Karpas-422 (cell line): ENCODE measurements at regions not wholly inside any gene's neighbourhood (a gene's known extent, or its start where the extent isn't known, plus 50 kb on each side); places are given as distances from the start of the nearest gene placed in this dataset.

Experiments
- DNase-seq: peaks from one replicate; pipeline ENCODE4 v3.0.0-alpha.2; 2015
- H2AFZ ChIP-seq: fragments of 200-600 bp; sonication (generic); 2 replicates; pipeline ENCODE4 v1.6.1; 2014; ENCODE audit warnings: antibody characterized with exemption, low read length, mixed read lengths
- H3K27ac ChIP-seq: fragments of 200-600 bp; sonication (generic); 2 replicates; pipeline ENCODE4 v1.5.1; 2014; ENCODE audit warnings: mild to moderate bottlenecking, low read length, moderate library complexity
- H3K27me3 ChIP-seq: fragments of 200-600 bp; sonication (generic); 2 replicates; pipeline ENCODE4 v1.6.1; 2014; ENCODE audit warnings: low read length, mixed read lengths
- H3K36me3 ChIP-seq: fragments of 200-600 bp; sonication (generic); 2 replicates; pipeline ENCODE4 v1.6.1; 2014; ENCODE audit warnings: low read length, mixed read lengths; ENCODE audit not compliant: insufficient read depth
- H3K4me1 ChIP-seq: fragments of 200-600 bp; sonication (generic); 2 replicates; pipeline ENCODE4 v1.6.1; 2014; ENCODE audit warnings: mild to moderate bottlenecking, low read length, mixed read lengths
- H3K4me2 ChIP-seq: fragments of 200-600 bp; sonication (generic); 2 replicates; pipeline ENCODE4 v1.6.1; 2014; ENCODE audit warnings: low read length, low read depth, mild to moderate bottlenecking; ENCODE audit not compliant: poor library complexity, severe bottlenecking
- H3K4me3 ChIP-seq: fragments of 200-600 bp; sonication (generic); 2 replicates; pipeline ENCODE4 v1.5.1; 2014; ENCODE audit warnings: mild to moderate bottlenecking, antibody characterized with exemption, low read length, mixed read lengths
- H3K79me2 ChIP-seq: fragments of 200-600 bp; sonication (generic); 2 replicates; pipeline ENCODE4 v1.6.1; 2014; ENCODE audit warnings: mild to moderate bottlenecking, low read length, mixed read lengths
- H3K9ac ChIP-seq: fragments of 200-600 bp; sonication (generic); 2 replicates; pipeline ENCODE4 v1.6.0; 2014; ENCODE audit warnings: low read length
- H3K9me2 ChIP-seq: fragments of 200-600 bp; sonication (generic), shearing (Covaris generic); replicated peaks from 2 replicates; pipeline ENCODE4 v1.6.0; 2014; ENCODE audit warnings: mild to moderate bottlenecking, low read length, moderate library complexity; ENCODE audit not compliant: insufficient read depth
- H3K9me3 ChIP-seq: fragments of 300-700, 200-600 bp; sonication (generic); 2 replicates; pipeline ENCODE4 v1.6.1; 2014; ENCODE audit warnings: low read length, mixed read lengths
- H4K20me1 ChIP-seq: fragments of 200-600 bp; sonication (generic); 2 replicates; pipeline ENCODE4 v1.6.1; 2014; ENCODE audit warnings: mild to moderate bottlenecking, antibody characterized with exemption, low read length, low read depth; ENCODE audit not compliant: insufficient read depth

DNA sequence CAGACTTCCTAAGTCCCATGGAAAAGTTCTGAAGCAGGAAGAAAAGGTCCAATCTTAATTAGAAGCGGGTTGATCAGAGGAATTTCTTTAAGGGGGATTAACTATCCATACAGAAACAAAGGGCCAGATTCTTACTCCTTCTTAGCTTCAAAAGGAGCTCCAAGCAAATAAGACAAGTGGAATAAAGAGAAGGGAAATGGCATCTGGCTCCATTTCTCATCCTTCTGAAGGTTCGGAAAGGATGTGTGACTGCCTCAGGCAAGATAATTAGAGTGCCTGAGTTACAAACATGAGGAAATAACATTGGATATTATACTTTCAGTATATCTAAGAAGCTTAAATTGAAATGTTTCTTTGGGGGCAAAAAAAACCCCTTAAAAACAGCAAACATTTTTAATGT lies 88.1 kb upstream of the ADAMTS19 start:
- Histone ChIP-seq H3K4me3 (no peak overlapping the region), H3K27ac (no peak overlapping the region), H3K27me3 (no peaks in the 10 kb centered on the region), H3K9ac (no peak overlapping the region), H2AFZ (no peak overlapping the region), H3K4me1 (no peaks in the 10 kb centered on the region), H3K9me2 (no peaks in the 10 kb centered on the region), H3K4me2 (no peak overlapping the region), H3K79me2 (no peaks in the 10 kb centered on the region), H3K9me3 (no peaks in the 10 kb centered on the region), H3K36me3 (no peaks in the 10 kb centered on the region), H4K20me1 (no peaks in the 10 kb centered on the region)
- DNase-seq: no peak

DNA sequence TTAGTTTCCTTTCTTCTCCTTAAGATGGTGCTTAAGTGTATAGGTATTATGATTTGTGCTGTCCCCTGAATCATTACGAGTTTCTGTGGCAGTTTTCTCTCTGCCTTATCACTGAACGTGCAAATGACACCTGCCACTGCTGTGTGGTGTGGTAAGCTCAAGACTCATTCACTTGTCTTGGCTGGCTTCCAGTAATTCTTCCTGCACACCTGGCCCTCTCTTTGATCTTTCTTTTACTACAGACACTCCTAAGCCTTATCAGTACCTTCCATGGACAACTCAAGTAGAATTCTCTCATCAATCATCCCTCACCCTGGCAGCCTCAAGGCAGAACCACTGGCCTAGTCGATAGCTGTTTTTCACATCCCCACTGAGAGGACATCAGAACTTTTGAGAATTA lies 82.6 kb upstream of the ADAMTS19 start:
- H3K27me3 ChIP-seq: no peaks in the 10 kb centered on the region
- no peaks in the 10 kb centered on the region for H4K20me1 ChIP-seq
- no peaks in the 10 kb centered on the region for H3K36me3 ChIP-seq
- no peak overlapping the region for H3K27ac ChIP-seq
- H3K4me1 ChIP-seq: no peaks in the 10 kb centered on the region
- H2AFZ ChIP-seq: no peak overlapping the region
- no peak overlapping the region for H3K9ac ChIP-seq
- DNase-seq: no peak
- H3K9me2 ChIP-seq: no peaks in the 10 kb centered on the region
- no peaks in the 10 kb centered on the region for H3K79me2 ChIP-seq
- no peaks in the 10 kb centered on the region for H3K9me3 ChIP-seq
- H3K4me2 ChIP-seq: no peak overlapping the region
- H3K4me3 ChIP-seq: no peak overlapping the region

DNA sequence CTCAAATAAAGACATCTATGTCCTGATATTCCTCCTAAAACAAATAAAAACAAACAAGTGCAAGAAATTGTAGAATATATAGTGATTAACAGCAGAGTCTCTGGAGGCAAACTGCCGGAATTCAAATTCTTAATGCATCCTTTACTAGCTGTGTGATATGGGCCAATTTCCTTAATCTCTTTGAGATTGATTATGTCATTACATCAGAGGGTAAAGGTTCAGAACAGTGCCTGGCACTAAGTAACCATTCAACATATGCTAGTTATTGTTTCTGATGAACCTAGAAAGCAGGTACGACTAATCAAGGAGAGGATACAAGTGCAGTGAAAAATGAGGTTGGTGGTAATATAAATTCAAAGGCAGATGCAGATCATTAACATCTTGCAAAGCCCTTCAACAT lies 81.1 kb upstream of the ADAMTS19 start:
- Histone ChIP-seq H3K9me2 (no peaks in the 10 kb centered on the region), H3K27me3 (no peaks in the 10 kb centered on the region), H3K9ac (no peak overlapping the region), H3K9me3 (no peaks in the 10 kb centered on the region), H2AFZ (no peak overlapping the region), H3K79me2 (no peaks in the 10 kb centered on the region), H3K4me1 (no peaks in the 10 kb centered on the region), H3K27ac (no peak overlapping the region), H3K4me2 (no peak overlapping the region), H3K36me3 (no peaks in the 10 kb centered on the region), H3K4me3 (no peak overlapping the region), H4K20me1 (no peaks in the 10 kb centered on the region)
- DNase-seq: no peak

DNA sequence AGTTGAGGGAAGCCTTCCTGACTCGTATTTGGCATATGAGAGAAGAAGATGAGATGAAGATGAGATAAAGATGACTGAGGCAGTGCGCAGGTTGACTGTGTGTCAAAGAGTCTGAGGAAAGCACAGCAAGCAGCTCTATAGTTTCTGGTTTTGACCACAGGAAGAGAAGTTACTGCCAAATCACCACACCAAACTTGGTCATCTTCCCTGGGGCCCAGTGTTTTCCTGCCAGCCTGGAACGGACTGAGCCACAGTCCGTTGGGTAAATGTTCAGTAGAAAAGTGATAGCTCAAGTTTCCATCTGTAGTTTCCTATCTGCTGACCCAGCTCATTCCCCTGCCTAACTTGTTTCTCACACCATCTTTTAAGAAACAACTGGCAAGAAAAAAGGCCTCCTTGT lies 80.7 kb upstream of the ADAMTS19 start:
- Histone ChIP-seq H2AFZ (no peak overlapping the region), H3K4me3 (no peak overlapping the region), H3K79me2 (no peaks in the 10 kb centered on the region), H3K9me2 (no peaks in the 10 kb centered on the region), H3K9ac (no peak overlapping the region), H3K4me1 (no peaks in the 10 kb centered on the region), H3K27ac (no peak overlapping the region), H3K27me3 (no peaks in the 10 kb centered on the region), H3K9me3 (no peaks in the 10 kb centered on the region), H4K20me1 (no peaks in the 10 kb centered on the region), H3K4me2 (no peak overlapping the region), H3K36me3 (no peaks in the 10 kb centered on the region)
- DNase-seq: no peak

DNA sequence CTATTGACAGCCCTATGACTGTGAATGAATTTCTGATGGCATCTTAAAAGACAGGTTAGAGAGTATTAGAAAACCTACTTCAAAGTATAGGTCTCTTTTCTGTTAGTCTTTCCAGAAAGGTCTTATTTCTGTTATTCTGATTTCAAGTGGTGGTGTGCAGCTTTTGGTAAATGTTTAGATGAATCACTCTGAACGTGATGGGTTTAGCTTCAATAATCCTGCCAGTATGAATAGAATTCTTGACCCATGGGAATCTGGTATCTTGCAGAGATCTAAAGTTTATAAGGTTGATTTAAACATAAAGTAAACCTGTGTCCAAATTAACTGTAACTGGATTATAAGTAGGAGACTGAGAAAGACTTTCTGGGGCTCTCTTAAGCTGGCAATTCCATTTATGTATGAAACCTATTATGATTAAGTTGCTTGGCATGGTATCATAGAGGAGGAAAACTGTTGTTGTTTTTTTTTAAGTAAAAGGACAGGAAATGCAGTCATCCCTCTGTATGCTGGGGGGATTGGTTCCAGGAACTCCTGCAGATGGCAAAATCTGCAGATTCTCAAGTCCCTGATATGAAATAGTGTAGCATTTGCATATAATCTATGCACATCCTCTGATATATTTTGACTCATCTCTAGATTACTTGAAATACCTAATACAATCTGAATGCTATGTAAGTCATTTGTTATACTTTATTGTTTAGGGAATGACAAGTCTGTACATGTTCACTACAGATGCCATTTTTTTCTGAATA lies 77.0 kb upstream of the ADAMTS19 start:
- no peaks in the 10 kb centered on the region for H3K36me3 ChIP-seq

DNA sequence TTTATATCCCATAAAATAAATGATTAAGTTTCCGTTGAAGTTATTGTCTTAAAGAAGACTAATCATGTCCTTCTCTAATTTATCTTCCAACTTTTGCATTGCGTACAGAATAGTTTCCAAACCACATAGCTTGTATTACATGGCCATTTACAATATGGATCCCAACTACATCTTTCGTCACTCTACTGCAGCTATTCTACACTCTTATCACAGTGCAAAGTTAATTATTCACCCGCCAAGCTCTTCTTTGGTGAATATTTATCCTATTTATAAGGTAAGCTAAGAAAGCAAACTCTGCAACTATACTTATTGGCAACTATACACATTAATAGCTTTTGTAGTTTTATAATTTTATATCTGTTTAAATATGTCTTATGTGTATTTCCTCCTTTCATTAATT lies 75.9 kb upstream of the ADAMTS19 start:
- Histone ChIP-seq H3K36me3 (no peaks in the 10 kb centered on the region), H3K27me3 (no peaks in the 10 kb centered on the region), H3K79me2 (no peaks in the 10 kb centered on the region), H2AFZ (no peak overlapping the region), H3K4me1 (no peaks in the 10 kb centered on the region), H3K9me2 (no peaks in the 10 kb centered on the region), H3K9me3 (no peaks in the 10 kb centered on the region), H3K4me2 (no peak overlapping the region), H3K27ac (no peak overlapping the region), H3K4me3 (no peak overlapping the region), H4K20me1 (no peaks in the 10 kb centered on the region), H3K9ac (no peak overlapping the region)
- no peak for DNase-seq

More for the DNA sequence above, 77.0 kb upstream of the ADAMTS19 start:
- H3K9ac ChIP-seq: no peak overlapping the region
- no peaks in the 10 kb centered on the region for H3K27me3 ChIP-seq
- no peak overlapping the region for H3K27ac ChIP-seq
- H3K4me3 ChIP-seq: no peak overlapping the region
- no peaks in the 10 kb centered on the region for H3K79me2 ChIP-seq
- H3K9me3 ChIP-seq: no peaks in the 10 kb centered on the region
- H3K4me2 ChIP-seq: no peak overlapping the region
- H3K9me2 ChIP-seq: no peaks in the 10 kb centered on the region
- no peak for DNase-seq
- no peaks in the 10 kb centered on the region for H3K4me1 ChIP-seq
- no peak overlapping the region for H2AFZ ChIP-seq
- no peaks in the 10 kb centered on the region for H4K20me1 ChIP-seq

DNA sequence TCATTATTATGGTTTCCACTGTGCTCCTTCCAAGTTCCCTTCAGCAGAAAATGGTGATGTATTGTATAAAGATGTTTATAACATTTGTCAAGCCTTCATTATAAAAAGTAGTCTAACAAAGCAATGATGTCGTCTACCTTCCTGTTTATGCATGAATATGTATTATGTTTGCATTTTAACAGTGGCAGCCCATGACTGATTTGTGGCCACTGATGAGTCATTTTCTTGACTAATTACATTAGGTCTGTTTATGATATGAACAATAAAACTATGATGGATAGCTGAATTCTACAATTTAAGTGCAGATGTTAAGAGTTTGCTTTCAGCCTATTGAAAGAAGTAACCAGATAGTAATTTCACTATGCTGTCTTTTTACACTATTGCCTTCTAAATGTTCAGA lies 75.4 kb upstream of the ADAMTS19 start:
- Histone ChIP-seq H3K9ac (no peak overlapping the region), H2AFZ (no peak overlapping the region)

DNA sequence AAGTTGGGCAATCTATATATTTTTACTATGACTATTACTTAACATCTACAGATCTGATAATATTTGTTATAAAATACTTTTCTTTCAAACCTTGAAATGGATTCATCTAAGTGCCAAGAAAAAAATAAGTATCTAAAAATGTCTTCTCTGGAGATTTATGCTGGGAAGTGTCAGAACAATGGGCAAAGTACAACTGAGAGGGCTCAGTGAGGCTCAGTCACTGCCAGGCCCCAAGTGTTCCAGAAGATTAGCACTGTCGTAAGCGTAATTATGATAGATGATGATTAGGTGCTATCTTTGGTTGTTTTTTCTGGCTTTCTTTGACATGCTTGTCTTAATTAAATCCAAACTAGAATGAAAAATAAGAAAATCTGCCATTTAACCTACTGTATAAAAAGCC lies 72.2 kb upstream of the ADAMTS19 start:
- DNase-seq: no peak

More for the DNA sequence above, 75.4 kb upstream of the ADAMTS19 start:
- Histone ChIP-seq H3K79me2 (no peaks in the 10 kb centered on the region), H3K4me2 (no peak overlapping the region), H3K27me3 (no peaks in the 10 kb centered on the region), H3K36me3 (no peaks in the 10 kb centered on the region), H3K9me3 (no peaks in the 10 kb centered on the region), H4K20me1 (no peaks in the 10 kb centered on the region), H3K4me1 (no peaks in the 10 kb centered on the region), H3K27ac (no peak overlapping the region), H3K9me2 (no peaks in the 10 kb centered on the region), H3K4me3 (no peak overlapping the region)
- DNase-seq: no peak

More for the DNA sequence above, 72.2 kb upstream of the ADAMTS19 start:
- Histone ChIP-seq H2AFZ (no peak overlapping the region), H4K20me1 (no peaks in the 10 kb centered on the region), H3K4me1 (no peaks in the 10 kb centered on the region), H3K4me2 (no peak overlapping the region), H3K9ac (no peak overlapping the region), H3K36me3 (no peaks in the 10 kb centered on the region), H3K27me3 (no peaks in the 10 kb centered on the region), H3K9me3 (no peaks in the 10 kb centered on the region), H3K79me2 (no peaks in the 10 kb centered on the region), H3K9me2 (no peaks in the 10 kb centered on the region), H3K4me3 (no peak overlapping the region), H3K27ac (no peak overlapping the region)
